ENCODE measurements at regions not wholly inside any gene's neighbourhood (a gene's known extent, or its start where the extent isn't known, plus 50 kb on each side); places are given as distances from the start of the nearest gene placed in this dataset.
"Not testable (repeated sequence)": the region's sequence is repeated elsewhere in the genome, so short reads cannot be mapped to it uniquely, and the experiment has no call there.

GRCh38 chr12:85600841-85601240, 235.4 kb downstream of the RASSF9 start:
- in situ Hi-C loops (cut with HindIII; ENCODE audit: low pct_unique_long_range_greater_than_20kb, low sequenced_read_pairs), result no loop called here
- no peak for DNase-seq (ENCODE audit: low read depth, low spot score)

GRCh38 chr12:85603556-85603955, 232.7 kb downstream of the RASSF9 start:
- no peak for DNase-seq (ENCODE audit: low read depth, low spot score)
- in situ Hi-C loops (cut with HindIII; ENCODE audit: low pct_unique_long_range_greater_than_20kb, low sequenced_read_pairs), result no loop called here

- in situ Hi-C loops (cut with HindIII; ENCODE audit: low pct_unique_long_range_greater_than_20kb, low sequenced_read_pairs), result no loop called here
- DNase-seq (ENCODE audit: low read depth, low spot score), result no peak
Observed at GRCh38 chr12:85606455-85606854, 229.8 kb downstream of the RASSF9 start.

GRCh38 chr12:85609778-85610177, 226.4 kb downstream of the RASSF9 start:
- DNase-seq (ENCODE audit: low read depth, low spot score), result no peak
- in situ Hi-C loops (cut with HindIII; ENCODE audit: low pct_unique_long_range_greater_than_20kb, low sequenced_read_pairs), result no loop called here

GRCh38 chr12:85610194-85610593, 226.0 kb downstream of the RASSF9 start:
- in situ Hi-C loops (cut with HindIII; ENCODE audit: low pct_unique_long_range_greater_than_20kb, low sequenced_read_pairs), result no loop called here
- no peak for DNase-seq (ENCODE audit: low read depth, low spot score)

GRCh38 chr12:85616201-85616600, 220.0 kb downstream of the RASSF9 start:
- no peak for DNase-seq (ENCODE audit: low read depth, low spot score)
- in situ Hi-C loops (cut with HindIII; ENCODE audit: low pct_unique_long_range_greater_than_20kb, low sequenced_read_pairs), result no loop called here

- DNase-seq (ENCODE audit: low read depth, low spot score), result no peak
- in situ Hi-C loops (cut with HindIII; ENCODE audit: low pct_unique_long_range_greater_than_20kb, low sequenced_read_pairs), result no loop called here
Observed at GRCh38 chr12:85617307-85618091, 218.7 kb downstream of the RASSF9 start.

- in situ Hi-C loops (cut with HindIII; ENCODE audit: low pct_unique_long_range_greater_than_20kb, low sequenced_read_pairs), result no loop called here
- peak; percentile 35 for DNase-seq (ENCODE audit: low read depth, low spot score)
Observed at GRCh38 chr12:85621041-85621440, 215.2 kb downstream of the RASSF9 start.

- peak; percentile 94 for DNase-seq (ENCODE audit: low read depth, low spot score)
- in situ Hi-C loops (cut with HindIII; ENCODE audit: low pct_unique_long_range_greater_than_20kb, low sequenced_read_pairs), result no loop called here
Observed at GRCh38 chr12:85623763-85624162, 212.4 kb downstream of the RASSF9 start.

GRCh38 chr12:85625467-85625866, 210.7 kb downstream of the RASSF9 start:
- no peak for DNase-seq (ENCODE audit: low read depth, low spot score)
- in situ Hi-C loops (cut with HindIII; ENCODE audit: low pct_unique_long_range_greater_than_20kb, low sequenced_read_pairs), result no loop called here

GRCh38 chr12:85626001-85626783, 210.0 kb downstream of the RASSF9 start:
- in situ Hi-C loops (cut with HindIII; ENCODE audit: low pct_unique_long_range_greater_than_20kb, low sequenced_read_pairs), result no loop called here
- DNase-seq (ENCODE audit: low read depth, low spot score), result no peak

- in situ Hi-C loops (cut with HindIII; ENCODE audit: low pct_unique_long_range_greater_than_20kb, low sequenced_read_pairs), result no loop called here
- no peak for DNase-seq (ENCODE audit: low read depth, low spot score)
Observed at GRCh38 chr12:85626784-85627171, 209.4 kb downstream of the RASSF9 start.

GRCh38 chr12:85627584-85627983, 208.6 kb downstream of the RASSF9 start:
- in situ Hi-C loops (cut with HindIII; ENCODE audit: low pct_unique_long_range_greater_than_20kb, low sequenced_read_pairs), result no loop called here
- DNase-seq (ENCODE audit: low read depth, low spot score), result no peak

- in situ Hi-C loops (cut with HindIII; ENCODE audit: low pct_unique_long_range_greater_than_20kb, low sequenced_read_pairs); DNase-seq (ENCODE audit: low read depth, low spot score): not testable (repeated sequence)
Observed at GRCh38 chr12:85628562-85628961, 207.6 kb downstream of the RASSF9 start.

- in situ Hi-C loops (cut with HindIII; ENCODE audit: low pct_unique_long_range_greater_than_20kb, low sequenced_read_pairs), result no loop called here
- no peak for DNase-seq (ENCODE audit: low read depth, low spot score)
Observed at GRCh38 chr12:85630851-85631250, 205.4 kb downstream of the RASSF9 start.

GRCh38 chr12:85632390-85632789, 203.8 kb downstream of the RASSF9 start:
- DNase-seq (ENCODE audit: low read depth, low spot score), result no peak
- in situ Hi-C loops (cut with HindIII; ENCODE audit: low pct_unique_long_range_greater_than_20kb, low sequenced_read_pairs), result no loop called here

- no peak for DNase-seq (ENCODE audit: low read depth, low spot score)
- in situ Hi-C loops (cut with HindIII; ENCODE audit: low pct_unique_long_range_greater_than_20kb, low sequenced_read_pairs), result no loop called here
Observed at GRCh38 chr12:85633491-85633890, 202.7 kb downstream of the RASSF9 start.

GRCh38 chr12:85639834-85640233, 196.4 kb downstream of the RASSF9 start:
- in situ Hi-C loops (cut with HindIII; ENCODE audit: low pct_unique_long_range_greater_than_20kb, low sequenced_read_pairs), result no loop called here
- DNase-seq (ENCODE audit: low read depth, low spot score), result no peak

- no peak for DNase-seq (ENCODE audit: low read depth, low spot score)
- in situ Hi-C loops (cut with HindIII; ENCODE audit: low pct_unique_long_range_greater_than_20kb, low sequenced_read_pairs), result no loop called here
Observed at GRCh38 chr12:85641796-85642195, 194.4 kb downstream of the RASSF9 start.

All from SK-MEL-5 (cell line).